NB4 (cell line): ENCODE measurements at regions not wholly inside any gene's neighbourhood (a gene's known extent, or its start where the extent isn't known, plus 50 kb on each side); places are given as distances from the start of the nearest gene placed in this dataset.

Source experiments
- CTCF ChIP-seq: IDR thresholded peaks from one replicate; pipeline ENCODE4 v1.5.1; 2012; ENCODE audit warnings: low read depth, low read length
- MYC ChIP-seq: IDR thresholded peaks from 2 replicates; pipeline ENCODE4 v1.6.1; 2011; ENCODE audit warnings: low read depth, low read length
- POLR2A ChIP-seq: IDR thresholded peaks from 2 replicates; pipeline ENCODE4 v1.6.1; 2011; ENCODE audit warnings: mild to moderate bottlenecking; ENCODE audit not compliant: insufficient read length; ENCODE audit errors: extremely low read depth
- TF ChIP-seq, protein P1 (sequence below): IDR thresholded peaks from 2 replicates; pipeline ENCODE4 v1.6.1; 2011; ENCODE audit warnings: low read depth, low read length

GRCh38 chr4:111986095-111986494 is 159.2 kb upstream of the FAM241A start:
- TF ChIP-seq CTCF (no peak), POLR2A (no peak), MYC (no peak)
- TF ChIP-seq, protein P1, sequence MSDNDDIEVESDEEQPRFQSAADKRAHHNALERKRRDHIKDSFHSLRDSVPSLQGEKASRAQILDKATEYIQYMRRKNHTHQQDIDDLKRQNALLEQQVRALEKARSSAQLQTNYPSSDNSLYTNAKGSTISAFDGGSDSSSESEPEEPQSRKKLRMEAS = no peak
